RWPE2 (cell line): ENCODE measurements at regions not wholly inside any gene's neighbourhood (a gene's known extent, or its start where the extent isn't known, plus 50 kb on each side); places are given as distances from the start of the nearest gene placed in this dataset.
"Not testable (repeated sequence)": the region's sequence is repeated elsewhere in the genome, so short reads cannot be mapped to it uniquely, and the experiment has no call there.

Experiments used
- ATAC-seq: fragments of 200-7000 bp; cut with Tn5 transposase; 3 replicates; pipeline ENCODE4 v1.9.1; 2021; ENCODE audit warnings: low read depth
- DNase-seq: peaks from one replicate; pipeline ENCODE4 v3.0.0-alpha.2; 2020; ENCODE audit warnings: low spot score
- H3K27ac ChIP-seq: fragments of 450-650 bp; 2 replicates; pipeline ENCODE4 v1.5.1; 2017; ENCODE audit warnings: mild to moderate bottlenecking; ENCODE audit not compliant: poor library complexity, severe bottlenecking
- H3K27me3 ChIP-seq: fragments of 250-450 bp; sonication (Bioruptor Pico); 2 replicates; pipeline ENCODE4 v1.5.1; 2021; ENCODE audit warnings: mild to moderate bottlenecking, moderate library complexity; ENCODE audit not compliant: insufficient read depth, poor library complexity, severe bottlenecking
- H3K36me3 ChIP-seq: fragments of 250-450 bp; sonication (Bioruptor Pico); 2 replicates; pipeline ENCODE4 v1.5.1; 2020; ENCODE audit warnings: low read depth, mild to moderate bottlenecking, moderate library complexity
- H3K4me1 ChIP-seq: fragments of 250-450 bp; sonication (Bioruptor Pico); 2 replicates; pipeline ENCODE4 v1.5.1; 2021; ENCODE audit warnings: mild to moderate bottlenecking, moderate library complexity; ENCODE audit not compliant: insufficient read depth, poor library complexity, severe bottlenecking
- H3K4me3 ChIP-seq: fragments of 250-450 bp; sonication (Bioruptor Pico); 2 replicates; pipeline ENCODE4 v1.5.1; 2021; ENCODE audit warnings: mild to moderate bottlenecking, moderate library complexity; ENCODE audit not compliant: severe bottlenecking
- H3K9me3 ChIP-seq: fragments of 250-450 bp; sonication (Bioruptor Pico); 2 replicates; pipeline ENCODE4 v1.5.1; 2021; ENCODE audit warnings: mild to moderate bottlenecking, moderate library complexity; ENCODE audit not compliant: severe bottlenecking
- TF ChIP-seq, protein P1 (sequence below): fragments of 450-650 bp; IDR thresholded peaks from one replicate; pipeline ENCODE4 v1.5.1; 2017; ENCODE audit warnings: mild to moderate bottlenecking, moderate library complexity; ENCODE audit not compliant: poor library complexity, severe bottlenecking

DNA sequence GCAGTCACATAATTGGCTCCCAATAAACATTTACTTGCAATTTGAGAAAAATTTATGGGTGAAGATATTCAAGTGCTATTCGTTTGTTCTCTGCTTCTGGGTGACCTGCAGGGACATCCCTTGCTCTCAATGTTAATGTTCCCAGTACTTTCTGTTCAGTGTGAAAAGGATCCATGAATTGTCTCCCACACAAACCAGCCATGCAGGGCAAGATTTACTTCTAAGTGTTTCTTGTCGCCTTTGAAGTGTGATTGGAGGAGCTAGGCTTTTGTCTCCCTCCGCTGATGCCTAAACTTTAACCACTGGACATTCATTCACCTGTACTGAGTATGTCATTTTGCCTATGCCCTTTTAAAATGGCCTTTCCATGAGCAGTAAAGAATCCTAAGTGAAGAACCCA lies 66.4 kb upstream of the ADA2 start:
- TF ChIP-seq, protein P1, sequence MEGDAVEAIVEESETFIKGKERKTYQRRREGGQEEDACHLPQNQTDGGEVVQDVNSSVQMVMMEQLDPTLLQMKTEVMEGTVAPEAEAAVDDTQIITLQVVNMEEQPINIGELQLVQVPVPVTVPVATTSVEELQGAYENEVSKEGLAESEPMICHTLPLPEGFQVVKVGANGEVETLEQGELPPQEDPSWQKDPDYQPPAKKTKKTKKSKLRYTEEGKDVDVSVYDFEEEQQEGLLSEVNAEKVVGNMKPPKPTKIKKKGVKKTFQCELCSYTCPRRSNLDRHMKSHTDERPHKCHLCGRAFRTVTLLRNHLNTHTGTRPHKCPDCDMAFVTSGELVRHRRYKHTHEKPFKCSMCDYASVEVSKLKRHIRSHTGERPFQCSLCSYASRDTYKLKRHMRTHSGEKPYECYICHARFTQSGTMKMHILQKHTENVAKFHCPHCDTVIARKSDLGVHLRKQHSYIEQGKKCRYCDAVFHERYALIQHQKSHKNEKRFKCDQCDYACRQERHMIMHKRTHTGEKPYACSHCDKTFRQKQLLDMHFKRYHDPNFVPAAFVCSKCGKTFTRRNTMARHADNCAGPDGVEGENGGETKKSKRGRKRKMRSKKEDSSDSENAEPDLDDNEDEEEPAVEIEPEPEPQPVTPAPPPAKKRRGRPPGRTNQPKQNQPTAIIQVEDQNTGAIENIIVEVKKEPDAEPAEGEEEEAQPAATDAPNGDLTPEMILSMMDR: no peak
- Histone ChIP-seq H3K9me3 (no peaks in the 10 kb centered on the region), H3K36me3 (no peaks in the 10 kb centered on the region), H3K4me3 (no peak overlapping the region), H3K4me1 (no peaks in the 10 kb centered on the region), H3K27me3 (peaks cover 5% of the 10 kb centered on the region), H3K27ac (no peak overlapping the region)
- ATAC-seq (no peak), DNase-seq (no peak)

DNA sequence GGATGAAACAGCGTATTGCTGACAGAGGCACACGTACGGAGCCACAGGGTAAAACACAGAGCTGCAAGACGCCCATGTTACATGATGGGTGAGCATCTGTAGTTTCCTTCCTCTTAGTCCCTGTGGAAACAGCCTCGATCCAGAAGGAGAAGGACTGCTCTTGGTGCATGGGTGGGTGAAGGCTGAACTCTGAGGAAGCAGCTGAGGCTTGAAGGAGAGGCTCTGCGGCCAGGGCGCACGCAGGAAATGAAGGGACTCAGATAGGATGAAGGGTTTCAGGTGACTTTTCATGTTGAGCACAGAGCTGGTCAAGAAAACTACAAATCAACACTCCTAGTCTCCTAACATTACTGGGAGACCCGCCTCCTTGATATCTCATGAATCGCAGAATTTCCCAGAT lies 65.7 kb upstream of the ADA2 start:
- TF ChIP-seq, protein P1: no peak
- no peak for DNase-seq
- H3K4me1 ChIP-seq: no peaks in the 10 kb centered on the region
- no peak for ATAC-seq
- no peak overlapping the region for H3K27ac ChIP-seq
- H3K4me3 ChIP-seq: no peak overlapping the region
- peaks cover 5% of the 10 kb centered on the region for H3K27me3 ChIP-seq
- H3K9me3 ChIP-seq: no peaks in the 10 kb centered on the region
- no peaks in the 10 kb centered on the region for H3K36me3 ChIP-seq

DNA sequence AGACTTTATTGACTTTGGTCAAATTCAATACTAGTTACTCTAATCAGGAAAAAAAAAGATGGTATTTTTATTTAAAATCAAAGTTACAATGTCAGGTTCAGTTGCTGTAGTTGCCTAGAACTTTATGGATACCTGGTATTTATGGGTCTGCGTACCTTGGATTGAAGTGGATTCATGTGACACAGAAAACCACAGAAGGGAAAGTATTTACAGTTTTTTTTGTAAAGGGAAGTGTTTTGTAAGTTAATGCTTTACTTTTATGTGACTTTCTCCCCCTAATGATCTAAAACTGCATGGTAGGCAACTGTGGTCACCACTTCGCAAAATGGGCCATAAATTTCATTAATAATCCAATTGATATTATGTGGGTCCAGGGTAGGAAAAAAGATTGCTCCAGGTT lies 65.2 kb upstream of the ADA2 start:
- no peaks in the 10 kb centered on the region for H3K4me1 ChIP-seq
- no peaks in the 10 kb centered on the region for H3K36me3 ChIP-seq
- ATAC-seq (no peak), DNase-seq (no peak)
- no peak overlapping the region for H3K27ac ChIP-seq
- TF ChIP-seq, protein P1: no peak
- H3K4me3 ChIP-seq: no peak overlapping the region
- peaks cover 5% of the 10 kb centered on the region for H3K27me3 ChIP-seq
- H3K9me3 ChIP-seq: no peaks in the 10 kb centered on the region

DNA sequence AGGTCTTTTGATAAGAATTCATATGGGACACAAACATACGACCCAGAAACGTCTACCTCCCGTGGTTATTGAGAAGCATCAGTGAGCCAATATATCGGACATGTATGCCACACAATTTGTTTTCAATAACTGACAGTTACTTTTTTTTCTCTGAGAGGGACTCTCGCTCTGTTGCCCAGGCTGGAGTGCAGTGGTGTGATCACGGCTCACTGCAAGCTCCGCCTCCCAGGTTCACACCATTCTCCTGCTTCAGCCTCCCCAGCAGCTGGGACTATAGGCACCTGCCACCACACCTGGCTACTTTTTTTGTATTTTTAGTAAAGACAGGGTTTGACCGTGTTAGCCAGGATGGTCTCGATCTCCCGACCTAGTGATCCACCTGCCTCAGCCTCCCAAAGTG lies 64.6 kb upstream of the ADA2 start:
- not testable (repeated sequence) for H3K4me1 ChIP-seq, ATAC-seq, H3K36me3 ChIP-seq, DNase-seq, H3K27ac ChIP-seq, H3K4me3 ChIP-seq, H3K27me3 ChIP-seq, H3K9me3 ChIP-seq

DNA sequence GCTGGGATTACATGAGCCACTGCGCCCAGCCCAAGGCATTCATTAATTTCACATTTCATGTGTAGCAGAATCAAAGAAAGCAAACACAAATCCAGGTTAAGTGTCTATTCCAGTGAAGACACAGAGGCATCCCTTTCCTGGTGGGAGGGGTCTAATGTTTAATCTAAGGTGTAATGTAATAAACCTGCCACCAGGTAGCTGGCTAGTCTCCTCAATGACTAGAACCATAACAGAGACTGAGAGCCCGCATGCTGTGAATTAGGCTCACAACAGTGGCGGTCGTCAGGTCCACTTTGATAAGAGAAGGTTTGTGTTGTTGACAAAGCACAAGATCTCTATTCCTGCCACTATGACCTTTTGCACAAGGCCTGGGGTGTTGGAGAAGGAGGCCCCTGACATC lies 64.2 kb upstream of the ADA2 start:
- peaks cover 5% of the 10 kb centered on the region for H3K27me3 ChIP-seq
- no peaks in the 10 kb centered on the region for H3K9me3 ChIP-seq
- H3K4me1 ChIP-seq: no peaks in the 10 kb centered on the region
- H3K4me3 ChIP-seq: no peak overlapping the region
- TF ChIP-seq, protein P1: no peak
- ATAC-seq (no peak), DNase-seq (no peak)
- no peaks in the 10 kb centered on the region for H3K36me3 ChIP-seq
- no peak overlapping the region for H3K27ac ChIP-seq
